GM12878 (cell line): ENCODE measurements at regions not wholly inside any gene's neighbourhood (a gene's known extent, or its start where the extent isn't known, plus 50 kb on each side); places are given as distances from the start of the nearest gene placed in this dataset.

ENCODE experiments used
- SIN3A ChIP-seq: IDR thresholded peaks from 2 replicates; pipeline ENCODE4 v1.6.1; 2012; ENCODE audit warnings: low read depth, low read length, improper control_type of control experiment
- STAT1 ChIP-seq: fragments of 450-650 bp; conservative IDR thresholded peaks from 2 replicates; pipeline ENCODE4 v1.6.1; 2014; ENCODE audit warnings: antibody characterized with exemption, mild to moderate bottlenecking
- SUZ12 ChIP-seq: fragments of 200-600 bp; sonication (generic); IDR thresholded peaks from one replicate; pipeline ENCODE4 v1.6.1; 2018; ENCODE audit warnings: antibody characterized with exemption, mild to moderate bottlenecking; ENCODE audit not compliant: unreplicated experiment

- TF ChIP-seq STAT1 (no peak), SIN3A (no peak), SUZ12 (no peak)
Measured at GRCh38 chr7:153698046-153698445, 354.2 kb upstream of the DPP6 start.
